PC-3 (cell line): ENCODE measurements at regions not wholly inside any gene's neighbourhood (a gene's known extent, or its start where the extent isn't known, plus 50 kb on each side); places are given as distances from the start of the nearest gene placed in this dataset.

Experiments used
- EZH2 ChIP-seq: fragments of 300-600 bp; sonication (generic); IDR thresholded peaks from one replicate; pipeline ENCODE4 v1.6.1; 2017; ENCODE audit warnings: antibody characterized with exemption, mild to moderate bottlenecking, low read length; ENCODE audit not compliant: unreplicated experiment
- TF ChIP-seq, protein P1 (sequence below): fragments of 300-600 bp; sonication (generic); conservative IDR thresholded peaks from 2 replicates; pipeline ENCODE4 v1.5.1; 2017; ENCODE audit warnings: antibody characterized with exemption, low read depth, mild to moderate bottlenecking, low read length

DNA sequence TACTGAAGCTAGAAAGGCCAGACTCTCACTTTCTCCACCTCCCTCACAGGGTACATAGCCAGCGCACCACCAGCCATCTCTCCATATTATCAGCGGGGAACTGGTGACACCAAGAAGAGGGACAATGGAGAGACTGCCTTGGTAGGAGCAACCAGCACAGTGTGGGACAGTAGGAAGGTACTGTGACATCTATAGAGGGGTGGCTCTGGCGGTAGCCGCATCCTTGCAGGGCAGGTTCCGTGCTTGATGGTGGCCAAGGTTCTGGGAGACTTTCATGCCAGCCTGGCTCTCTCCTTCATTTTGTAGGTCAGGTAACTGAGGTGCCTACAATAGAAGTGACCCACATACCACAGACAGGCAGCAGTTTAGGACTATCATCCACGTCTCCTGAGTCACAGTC is 65.5 kb upstream of the SMIM23 start:
- TF ChIP-seq, protein P1, sequence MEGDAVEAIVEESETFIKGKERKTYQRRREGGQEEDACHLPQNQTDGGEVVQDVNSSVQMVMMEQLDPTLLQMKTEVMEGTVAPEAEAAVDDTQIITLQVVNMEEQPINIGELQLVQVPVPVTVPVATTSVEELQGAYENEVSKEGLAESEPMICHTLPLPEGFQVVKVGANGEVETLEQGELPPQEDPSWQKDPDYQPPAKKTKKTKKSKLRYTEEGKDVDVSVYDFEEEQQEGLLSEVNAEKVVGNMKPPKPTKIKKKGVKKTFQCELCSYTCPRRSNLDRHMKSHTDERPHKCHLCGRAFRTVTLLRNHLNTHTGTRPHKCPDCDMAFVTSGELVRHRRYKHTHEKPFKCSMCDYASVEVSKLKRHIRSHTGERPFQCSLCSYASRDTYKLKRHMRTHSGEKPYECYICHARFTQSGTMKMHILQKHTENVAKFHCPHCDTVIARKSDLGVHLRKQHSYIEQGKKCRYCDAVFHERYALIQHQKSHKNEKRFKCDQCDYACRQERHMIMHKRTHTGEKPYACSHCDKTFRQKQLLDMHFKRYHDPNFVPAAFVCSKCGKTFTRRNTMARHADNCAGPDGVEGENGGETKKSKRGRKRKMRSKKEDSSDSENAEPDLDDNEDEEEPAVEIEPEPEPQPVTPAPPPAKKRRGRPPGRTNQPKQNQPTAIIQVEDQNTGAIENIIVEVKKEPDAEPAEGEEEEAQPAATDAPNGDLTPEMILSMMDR, result no peak
- TF ChIP-seq EZH2, result no peak
